DOHH2 (cell line): ENCODE measurements at regions not wholly inside any gene's neighbourhood (a gene's known extent, or its start where the extent isn't known, plus 50 kb on each side); places are given as distances from the start of the nearest gene placed in this dataset.

Source experiments
- CTCF ChIP-seq: fragments of 200-600 bp; sonication (generic); IDR thresholded peaks from one replicate; pipeline ENCODE4 v1.5.1; 2014; ENCODE audit warnings: antibody characterized with exemption, mild to moderate bottlenecking, low read depth, low read length; ENCODE audit not compliant: poor library complexity, severe bottlenecking
- EZH2phosphoT487 ChIP-seq: fragments of 200-600 bp; sonication (generic); IDR thresholded peaks from 2 replicates; pipeline ENCODE4 v1.6.1; 2017; ENCODE audit warnings: borderline replicate concordance, mild to moderate bottlenecking, antibody characterized with exemption, low read length, moderate library complexity, mixed read lengths

DNA sequence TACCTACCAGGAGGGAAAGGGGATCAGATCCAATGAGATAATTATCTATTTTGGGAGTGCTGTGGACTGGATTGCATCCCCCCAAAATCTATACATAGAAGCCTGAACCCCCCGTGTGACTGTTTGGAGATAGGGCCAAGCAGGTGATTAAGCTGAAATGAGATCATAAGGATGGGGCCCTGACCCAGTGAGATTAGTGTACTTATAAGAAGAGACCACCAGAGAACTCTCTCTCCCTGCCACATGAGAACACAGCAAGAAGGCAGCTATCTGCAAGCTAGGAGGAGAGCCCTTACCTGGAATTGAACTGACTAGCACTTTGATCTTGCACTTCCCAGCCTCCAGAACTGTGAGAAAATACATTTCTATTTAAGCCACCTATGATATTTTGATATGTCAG lies 132.2 kb upstream of the NOX3 start:
- TF ChIP-seq CTCF (no peak), EZH2phosphoT487 (no peak)
